GM21737 (cell line): ENCODE measurements at regions not wholly inside any gene's neighbourhood (a gene's known extent, or its start where the extent isn't known, plus 50 kb on each side); places are given as distances from the start of the nearest gene placed in this dataset.
"Not testable (repeated sequence)": the region's sequence is repeated elsewhere in the genome, so short reads cannot be mapped to it uniquely, and the experiment has no call there.

Experiments
- ATAC-seq: cut with Tn5 transposase; IDR thresholded peaks from one replicate; pipeline ENCODE4 v1.9.1; 2021; ENCODE audit warnings: mild to moderate bottlenecking, moderate library complexity; ENCODE audit not compliant: unreplicated experiment

- ATAC-seq: no peak
Observed at GRCh38 chr6:140806431-140806830, 1326.3 kb upstream of the GJE1 start.

- ATAC-seq: no peak
Observed at GRCh38 chr6:140794544-140794943, 1338.2 kb upstream of the GJE1 start.

DNA sequence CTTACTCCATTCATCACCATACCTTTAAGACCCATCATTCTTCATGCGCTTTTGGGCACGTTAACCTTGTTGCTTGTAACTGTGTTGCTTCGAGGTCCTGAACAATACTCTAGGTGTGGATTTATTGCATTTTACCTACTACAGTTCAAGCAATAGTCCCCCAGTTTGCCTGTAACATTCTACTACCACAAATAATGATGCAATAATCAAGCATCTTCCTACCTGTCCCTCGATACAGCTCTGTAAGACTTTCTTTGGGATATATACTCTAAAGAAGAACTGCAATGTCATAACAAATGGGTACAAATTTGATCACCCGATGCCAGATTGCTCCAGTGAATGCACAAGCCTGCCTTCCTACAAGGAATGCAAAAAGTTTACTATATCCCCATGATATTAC is 1342.6 kb upstream of the GJE1 start:
- no peak for ATAC-seq

GRCh38 chr6:140789466-140789865 is 1343.3 kb upstream of the GJE1 start:
- no peak for ATAC-seq

DNA sequence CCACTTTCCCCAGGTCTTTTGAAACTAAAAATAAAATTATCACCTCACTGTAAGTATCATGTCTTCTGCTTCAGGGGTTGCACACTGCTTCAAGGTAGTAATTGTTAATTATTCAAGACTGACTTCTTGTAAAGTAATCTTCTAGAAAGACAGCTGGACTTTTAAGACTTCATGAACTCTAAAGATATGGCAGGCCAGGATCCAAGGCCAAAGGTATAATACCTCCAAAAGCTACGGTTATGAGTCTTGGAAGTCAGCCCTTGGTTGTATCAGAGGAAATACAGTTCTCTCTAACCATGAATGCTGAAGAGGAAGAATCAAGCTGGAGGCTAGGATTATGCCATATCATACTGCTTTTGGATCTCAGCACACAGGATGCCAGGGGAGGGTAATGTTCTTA is 1346.8 kb upstream of the GJE1 start:
- no peak for ATAC-seq

- no peak for ATAC-seq
Observed at GRCh38 chr6:140784573-140784972, 1348.2 kb upstream of the GJE1 start.

DNA sequence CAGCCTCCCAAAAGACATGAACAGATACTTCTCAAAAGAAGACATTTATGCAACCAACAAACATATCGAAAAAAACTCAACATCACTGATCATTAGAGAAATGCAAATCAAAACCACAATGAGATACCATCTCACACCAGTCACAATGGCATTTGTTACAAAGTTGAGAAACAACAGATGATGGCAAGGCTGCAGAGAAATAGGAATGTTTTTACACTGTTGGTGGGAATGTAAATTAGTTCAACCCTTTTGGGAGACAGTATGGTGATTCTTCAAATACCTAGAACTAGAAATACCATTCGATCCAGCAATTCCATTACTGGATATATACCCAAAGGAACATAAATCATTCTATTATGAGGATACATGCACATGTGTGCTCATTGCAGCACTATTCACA is 1349.2 kb upstream of the GJE1 start:
- ATAC-seq: not testable (repeated sequence)

GRCh38 chr6:140782941-140783340 is 1349.8 kb upstream of the GJE1 start:
- no peak for ATAC-seq

DNA sequence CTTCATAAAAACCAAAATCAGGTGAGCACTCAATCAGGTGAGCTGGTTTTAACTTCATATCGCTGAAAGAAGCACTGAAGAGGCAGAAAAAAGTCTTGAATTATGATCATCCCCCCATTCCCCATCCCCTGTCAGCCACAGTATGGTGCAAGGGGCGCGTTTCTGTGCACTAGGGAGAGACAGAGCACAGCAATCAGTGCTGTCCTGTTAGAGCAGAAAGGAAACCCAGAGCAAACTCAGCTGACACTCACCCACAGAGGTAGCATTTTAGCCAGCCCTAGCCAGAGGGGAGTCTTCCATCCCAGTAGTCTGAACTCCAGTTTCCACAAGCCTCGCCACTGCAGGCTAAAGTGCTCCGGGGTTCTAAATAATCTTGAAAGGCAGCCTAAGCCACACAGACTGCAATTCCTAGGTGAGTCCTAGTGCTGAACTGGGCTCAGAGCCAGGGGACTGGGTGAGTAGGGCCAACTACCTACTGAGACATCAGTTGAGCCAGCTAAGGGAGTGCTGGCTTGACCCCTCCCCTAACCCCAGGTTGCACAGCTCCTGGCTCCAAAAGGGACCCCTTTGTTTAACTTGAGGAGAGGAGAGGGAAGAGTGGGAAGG is 1352.6 kb upstream of the GJE1 start:
- no peak for ATAC-seq

- no peak for ATAC-seq
Observed at GRCh38 chr6:140779341-140779740, 1353.4 kb upstream of the GJE1 start.

GRCh38 chr6:140777780-140778179 is 1354.9 kb upstream of the GJE1 start:
- no peak for ATAC-seq

GRCh38 chr6:140775061-140775460 is 1357.7 kb upstream of the GJE1 start:
- ATAC-seq: no peak

DNA sequence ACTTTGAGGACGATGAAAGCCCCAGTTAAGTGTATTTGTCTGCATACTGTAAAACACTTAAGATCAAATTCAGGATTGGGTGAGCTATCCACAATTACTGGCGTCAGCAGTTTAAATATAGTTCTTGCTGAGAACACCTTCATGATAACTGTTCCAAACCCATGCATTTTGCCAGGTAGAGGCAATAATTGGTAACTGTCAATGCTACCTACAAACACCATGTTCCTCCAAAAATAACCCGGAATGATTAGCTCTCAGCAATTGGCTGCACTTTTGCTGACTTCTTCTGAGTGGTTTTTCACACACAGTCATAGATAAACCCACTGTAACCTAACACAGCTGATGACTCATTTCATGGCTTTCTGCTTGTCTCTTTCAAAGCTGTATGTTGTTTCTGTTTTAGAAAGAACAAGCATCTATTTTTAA is 1358.6 kb upstream of the GJE1 start:
- ATAC-seq: peak; percentile 97

DNA sequence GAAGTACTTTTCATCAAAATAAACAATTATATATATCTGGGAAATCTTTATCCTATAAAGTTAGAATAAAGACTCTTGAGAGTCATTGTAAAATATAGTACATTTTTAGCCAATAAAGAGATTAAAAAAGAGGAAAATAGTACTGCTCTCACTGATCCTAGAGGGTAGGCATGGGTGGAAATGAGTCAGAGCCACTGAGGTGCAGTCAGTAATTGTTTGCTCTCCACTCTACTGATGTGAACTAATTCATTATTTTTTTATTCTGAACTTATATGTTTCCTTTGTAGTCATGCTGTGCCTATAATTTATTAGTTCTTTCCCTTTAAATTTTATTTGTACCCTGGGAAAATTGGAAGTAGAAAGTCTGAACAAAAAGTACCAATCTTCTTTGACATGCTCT is 1359.4 kb upstream of the GJE1 start:
- ATAC-seq: no peak

GRCh38 chr6:140772576-140772975 is 1360.1 kb upstream of the GJE1 start:
- ATAC-seq: no peak

GRCh38 chr6:140768133-140768532 is 1364.6 kb upstream of the GJE1 start:
- no peak for ATAC-seq

- ATAC-seq: no peak
Observed at GRCh38 chr6:140766999-140767398, 1365.7 kb upstream of the GJE1 start.

GRCh38 chr6:140758169-140758877 is 1374.4 kb upstream of the GJE1 start:
- ATAC-seq: no peak

DNA sequence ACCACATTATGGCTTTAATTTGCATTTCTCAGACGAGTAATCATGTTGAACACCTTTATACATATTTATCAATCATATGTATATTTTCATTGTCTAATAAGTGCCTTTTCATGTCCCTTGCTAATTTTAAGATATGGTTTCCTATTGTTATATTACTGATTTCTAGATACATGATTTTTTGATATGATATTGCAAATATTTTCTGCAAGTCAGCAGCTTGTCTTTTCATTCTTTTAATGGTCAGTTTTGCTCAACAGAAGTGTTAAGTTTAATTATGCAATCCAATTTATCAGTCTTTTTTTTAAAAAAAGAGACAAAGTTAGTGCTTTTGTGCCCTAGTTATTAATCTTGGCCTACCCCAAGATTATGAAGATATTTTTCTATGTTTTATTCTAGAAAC is 1377.8 kb upstream of the CITED2 start:
- ATAC-seq: no peak

DNA sequence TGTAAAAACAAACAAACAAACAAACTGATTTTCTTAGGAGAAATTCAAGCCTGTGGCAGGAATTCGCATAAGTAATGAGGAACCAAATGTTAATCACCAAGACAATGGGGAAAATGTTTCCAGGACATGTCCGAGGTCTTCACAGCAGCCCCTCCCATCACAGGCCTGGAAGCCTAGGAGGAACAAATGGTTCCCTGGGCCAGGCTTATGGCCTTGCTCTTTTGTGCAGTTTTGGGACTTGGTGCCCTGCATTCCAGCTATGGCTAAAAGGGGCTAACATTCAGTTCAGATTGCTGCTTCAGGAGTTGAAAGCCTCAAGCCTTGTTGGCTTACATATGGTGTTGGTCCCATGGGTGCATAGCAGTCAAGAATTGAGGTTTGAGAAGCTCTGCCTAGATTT is 1372.7 kb upstream of the CITED2 start:
- no peak for ATAC-seq

DNA sequence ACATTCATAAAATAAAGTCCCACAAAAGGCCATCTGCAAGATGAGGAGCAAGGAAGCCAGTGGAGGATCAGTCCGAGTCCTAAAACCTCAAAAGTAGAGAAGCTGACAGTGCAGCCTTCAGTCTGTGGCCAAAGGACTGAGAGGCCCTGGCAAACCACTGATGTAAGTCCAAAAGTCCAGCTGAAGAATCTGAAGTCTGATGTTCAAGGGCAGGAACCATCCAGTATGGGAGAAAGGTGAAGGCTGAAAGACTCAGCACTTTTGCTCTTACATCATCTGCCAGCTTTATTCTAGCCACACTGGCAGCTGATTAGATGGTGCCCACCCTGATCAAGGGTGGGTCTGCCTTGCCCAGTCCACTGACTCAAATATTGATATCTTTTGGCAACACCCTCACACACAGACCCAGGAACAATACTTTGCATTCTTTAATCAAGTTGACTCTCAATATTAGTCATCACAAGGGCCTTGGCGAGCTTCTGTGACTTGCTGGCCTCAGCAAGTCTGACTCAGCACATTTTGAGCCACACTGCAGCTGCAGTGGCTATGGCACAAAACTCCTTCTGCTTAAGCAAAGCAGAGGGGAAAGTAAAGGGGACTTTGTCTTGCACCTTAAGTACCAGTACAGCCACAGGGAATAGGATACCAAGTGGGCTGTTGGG is 1370.3 kb upstream of the CITED2 start:
- peak; percentile 59 for ATAC-seq

- ATAC-seq: no peak
Observed at GRCh38 chr6:140736231-140736630, 1361.8 kb upstream of the CITED2 start.
